HepG2 (cell line): ENCODE measurements at regions not wholly inside any gene's neighbourhood (a gene's known extent, or its start where the extent isn't known, plus 50 kb on each side); places are given as distances from the start of the nearest gene placed in this dataset.

ENCODE experiments used
- DMAP1 ChIP-seq: IDR thresholded peaks from 2 replicates; pipeline ENCODE4 v1.6.1; 2016
- EEA1 ChIP-seq: sonication (generic); formaldehyde crosslinking; IDR thresholded peaks from 2 replicates; pipeline ENCODE4 v1.5.1; 2020; ENCODE audit warnings: mild to moderate bottlenecking, missing genetic modification reagents, borderline replicate concordance
- IKZF5 ChIP-seq: IDR thresholded peaks from 2 replicates; pipeline ENCODE4 v1.6.1; 2018; ENCODE audit warnings: missing genetic modification reagents, mild to moderate bottlenecking, missing compliant biosample characterization
- KLF16 ChIP-seq, 2 experiments: sonication (generic) in 1 of 2; formaldehyde crosslinking in 1 of 2; IDR thresholded peaks; 2 replicates each; pipeline versions ENCODE4 v1.6.1 to v1.8.0; 2016 to 2023; ENCODE audit warnings: missing genetic modification reagents in 2 of 2, missing compliant biosample characterization in 1 of 2
- MIXL1 ChIP-seq: IDR thresholded peaks from 2 replicates; pipeline ENCODE4 v1.6.1; 2016
- MTA1 ChIP-seq: sonication (generic); formaldehyde crosslinking; IDR thresholded peaks from 2 replicates; pipeline ENCODE4 v1.4.0; 2020; ENCODE audit warnings: missing genetic modification reagents, mild to moderate bottlenecking, borderline replicate concordance
- MXI1 ChIP-seq: IDR thresholded peaks from 3 replicates; pipeline ENCODE4 v1.6.1; 2012; ENCODE audit warnings: low read depth, low read length, inconsistent platforms, borderline replicate concordance
- MYC ChIP-seq: sonication (generic); formaldehyde crosslinking; IDR thresholded peaks from 2 replicates; pipeline ENCODE4 v1.9.0; 2021; ENCODE audit warnings: missing genetic modification reagents, borderline replicate concordance
- NONO ChIP-seq, 2 experiments: fragments of 450-650 bp in 1 of 2; sonication (generic) in 1 of 2; formaldehyde crosslinking in 1 of 2; IDR thresholded peaks in 1 of 2; conservative IDR thresholded peaks in 1 of 2; 2 replicates each; pipeline versions ENCODE4 v1.6.1 to v1.8.0; 2017 to 2022; ENCODE audit warnings: mild to moderate bottlenecking in 1 of 2, missing genetic modification reagents in 1 of 2, moderate library complexity in 1 of 2
- NPAS2 ChIP-seq: sonication (generic); formaldehyde crosslinking; IDR thresholded peaks from 2 replicates; pipeline ENCODE4 v1.8.0; 2022; ENCODE audit warnings: mild to moderate bottlenecking, missing genetic modification reagents, borderline replicate concordance
- POGK ChIP-seq: sonication (generic); formaldehyde crosslinking; conservative IDR thresholded peaks from 2 replicates; pipeline ENCODE4 v1.8.0; 2022; ENCODE audit warnings: mild to moderate bottlenecking, moderate library complexity, missing genetic modification reagents
- PREB ChIP-seq: sonication (generic); formaldehyde crosslinking; IDR thresholded peaks from 2 replicates; pipeline ENCODE4 v1.4.0; 2020; ENCODE audit warnings: missing genetic modification reagents
- REST ChIP-seq, 2 experiments: IDR thresholded peaks; 2 replicates each; pipeline ENCODE4 v1.6.1; 2011 to 2012; ENCODE audit warnings: low read length in 2 of 2, borderline replicate concordance in 1 of 2, low read depth in 1 of 2, mild to moderate bottlenecking in 1 of 2, moderate library complexity in 1 of 2
- SAFB2 ChIP-seq: sonication (generic); formaldehyde crosslinking; IDR thresholded peaks from 2 replicates; pipeline ENCODE4 v1.5.1; 2020; ENCODE audit warnings: missing genetic modification reagents, low read depth, mild to moderate bottlenecking, borderline replicate concordance
- SNRNP70 ChIP-seq: fragments of 200-400 bp; formaldehyde crosslinking; IDR thresholded peaks from 2 replicates; pipeline ENCODE4 v1.6.1; 2017; ENCODE audit warnings: mild to moderate bottlenecking, low read depth, low read length, moderate library complexity
- TOPORS ChIP-seq: sonication (generic); formaldehyde crosslinking; IDR thresholded peaks from 2 replicates; pipeline ENCODE4 v1.8.0; 2023; ENCODE audit warnings: mild to moderate bottlenecking, missing genetic modification reagents
- ZFP36L2 ChIP-seq: sonication (generic); formaldehyde crosslinking; IDR thresholded peaks from 2 replicates; pipeline ENCODE4 v1.4.0; 2020; ENCODE audit warnings: missing genetic modification reagents
- ZKSCAN8 ChIP-seq: IDR thresholded peaks from 2 replicates; pipeline ENCODE4 v1.6.1; 2016; ENCODE audit warnings: borderline replicate concordance, missing genetic modification reagents, missing compliant biosample characterization
- ZNF232 ChIP-seq: sonication (generic); formaldehyde crosslinking; IDR thresholded peaks from 2 replicates; pipeline ENCODE4 v1.4.0; 2020; ENCODE audit warnings: missing genetic modification reagents, borderline replicate concordance
- ZNF274 ChIP-seq: sonication (generic); formaldehyde crosslinking; IDR thresholded peaks from 2 replicates; pipeline ENCODE4 v1.5.1; 2020; ENCODE audit warnings: mild to moderate bottlenecking, missing genetic modification reagents
- ZNF292 ChIP-seq: sonication (generic); formaldehyde crosslinking; IDR thresholded peaks from 2 replicates; pipeline ENCODE4 v1.8.1; 2022; ENCODE audit warnings: mild to moderate bottlenecking, low read depth, missing genetic modification reagents, borderline replicate concordance
- ZSCAN31 ChIP-seq: sonication (generic); formaldehyde crosslinking; IDR thresholded peaks from 2 replicates; pipeline ENCODE4 v1.5.0; 2020; ENCODE audit warnings: low read depth, mild to moderate bottlenecking, missing genetic modification reagents

GRCh38 chr14:101706509-101707067 lies 54.9 kb upstream of the PPP2R5C start (continued):
- TF ChIP-seq REST (IDR thresholded peaks at IDR 0.05; ENCODE audit: borderline replicate concordance in 1 of 2, low read depth in 1 of 2, low read length in 2 of 2) (0 out of 4 replicates have a peak, but pooled peaks of 1 of the 2 experiments have one; percentile 19), MYC (peak; percentile 55; the same call in 1 of the 2 replicates), ZNF232 (CRISPR knock-in tag) (no peak), MIXL1 (CRISPR knock-in tag) (0 out of 2 replicates have a peak, but pooled peaks have one; percentile 71), SNRNP70 (no peak), IKZF5 (CRISPR knock-in tag) (0 out of 2 replicates have a peak, but pooled peaks have one; percentile 51), ZNF292 (peak; percentile 13; the same call in 1 of the 2 replicates), ZNF274 (CRISPR knock-in tag) (peak; percentile 78; the same call in 1 of the 2 replicates), POGK (CRISPR knock-in tag) (no peak; the same call in 1 of the 2 replicates), MXI1 (peak; percentile 42; the same call in 1 of the 3 replicates), KLF16 (CRISPR knock-in tag; IDR thresholded peaks at IDR 0.05) (peak in 1 of 2 experiments; percentile 51; a peak in 1 of 4 replicates), NPAS2 (CRISPR knock-in tag) (no peak), NONO (IDR thresholded peaks at IDR 0.05) (no peak), NONO (CRISPR knock-in tag; conservative IDR thresholded peaks at IDR 0.05) (no peak), ZFP36L2 (CRISPR knock-in tag) (no peak), SAFB2 (CRISPR knock-in tag) (peak; percentile 78; the same call in 1 of the 2 replicates), PREB (CRISPR knock-in tag) (no peak), ZSCAN31 (CRISPR knock-in tag) (no peak), EEA1 (CRISPR knock-in tag) (no peak), TOPORS (CRISPR knock-in tag) (peak; percentile 72; the same call in 1 of the 2 replicates), MTA1 (CRISPR knock-in tag) (peak; percentile 65; the same call in 1 of the 2 replicates), DMAP1 (CRISPR knock-in tag) (0 out of 2 replicates have a peak, but pooled peaks have one; percentile 46), ZKSCAN8 (CRISPR knock-in tag) (no peak)
